SK-N-SH (cell line): ENCODE measurements at regions not wholly inside any gene's neighbourhood (a gene's known extent, or its start where the extent isn't known, plus 50 kb on each side); places are given as distances from the start of the nearest gene placed in this dataset.
"Not testable (repeated sequence)": the region's sequence is repeated elsewhere in the genome, so short reads cannot be mapped to it uniquely, and the experiment has no call there.

Experiments used
- EZH2phosphoT487 ChIP-seq: fragments of 200-600 bp; sonication (generic); IDR thresholded peaks from 2 replicates; pipeline ENCODE4 v1.6.1; 2017; ENCODE audit warnings: low read depth, mixed run types, mild to moderate bottlenecking, antibody characterized with exemption, moderate library complexity, borderline replicate concordance
- SIN3A ChIP-seq: IDR thresholded peaks from 2 replicates; pipeline ENCODE4 v1.6.1; 2012; ENCODE audit warnings: low read depth, mild to moderate bottlenecking, low read length, moderate library complexity, borderline replicate concordance
- SMC3 ChIP-seq: IDR thresholded peaks from 2 replicates; pipeline ENCODE4 v1.6.1; 2012; ENCODE audit warnings: low read depth, low read length, improper control_type of control experiment
- TCF12 ChIP-seq: IDR thresholded peaks from 2 replicates; pipeline ENCODE4 v1.4.0; 2012
- TF ChIP-seq, protein P1 (sequence below): fragments of 200-600 bp; sonication (generic); IDR thresholded peaks from 2 replicates; pipeline ENCODE4 v1.6.1; 2017; ENCODE audit warnings: antibody characterized with exemption, mild to moderate bottlenecking, moderate library complexity
- TF ChIP-seq, protein P2 (sequence below): fragments of 150-350 bp; IDR thresholded peaks from 2 replicates; pipeline ENCODE4 v1.6.1; 2016; ENCODE audit warnings: mild to moderate bottlenecking, low read depth, low read length
- TF ChIP-seq, protein P3 (sequence below): IDR thresholded peaks from 2 replicates; pipeline ENCODE4 v1.4.0; 2012; ENCODE audit warnings: low read depth, borderline replicate concordance

DNA sequence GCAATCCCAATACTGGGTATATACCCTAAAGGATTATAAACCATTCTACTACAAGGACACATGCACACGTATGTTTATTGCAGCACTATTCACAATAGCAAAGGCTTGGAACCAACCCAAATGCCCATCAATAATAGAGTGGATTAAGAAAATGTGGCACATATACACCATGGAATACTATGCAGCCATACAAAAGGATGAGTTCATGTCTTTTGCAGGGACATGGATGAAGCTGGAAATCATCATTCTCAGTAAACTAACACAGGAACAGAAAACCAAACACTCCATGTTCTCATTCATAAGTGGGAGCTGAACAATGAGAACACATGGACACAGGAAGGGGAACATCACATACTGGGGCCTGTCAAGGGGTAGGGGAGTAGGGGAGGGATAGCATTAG, 61.1 kb upstream of the DENND1B start:
- TF ChIP-seq TCF12, EZH2phosphoT487, SMC3, SIN3A: not testable (repeated sequence)
- TF ChIP-seq, protein P1, sequence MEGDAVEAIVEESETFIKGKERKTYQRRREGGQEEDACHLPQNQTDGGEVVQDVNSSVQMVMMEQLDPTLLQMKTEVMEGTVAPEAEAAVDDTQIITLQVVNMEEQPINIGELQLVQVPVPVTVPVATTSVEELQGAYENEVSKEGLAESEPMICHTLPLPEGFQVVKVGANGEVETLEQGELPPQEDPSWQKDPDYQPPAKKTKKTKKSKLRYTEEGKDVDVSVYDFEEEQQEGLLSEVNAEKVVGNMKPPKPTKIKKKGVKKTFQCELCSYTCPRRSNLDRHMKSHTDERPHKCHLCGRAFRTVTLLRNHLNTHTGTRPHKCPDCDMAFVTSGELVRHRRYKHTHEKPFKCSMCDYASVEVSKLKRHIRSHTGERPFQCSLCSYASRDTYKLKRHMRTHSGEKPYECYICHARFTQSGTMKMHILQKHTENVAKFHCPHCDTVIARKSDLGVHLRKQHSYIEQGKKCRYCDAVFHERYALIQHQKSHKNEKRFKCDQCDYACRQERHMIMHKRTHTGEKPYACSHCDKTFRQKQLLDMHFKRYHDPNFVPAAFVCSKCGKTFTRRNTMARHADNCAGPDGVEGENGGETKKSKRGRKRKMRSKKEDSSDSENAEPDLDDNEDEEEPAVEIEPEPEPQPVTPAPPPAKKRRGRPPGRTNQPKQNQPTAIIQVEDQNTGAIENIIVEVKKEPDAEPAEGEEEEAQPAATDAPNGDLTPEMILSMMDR: not testable (repeated sequence)
- TF ChIP-seq, protein P2, sequence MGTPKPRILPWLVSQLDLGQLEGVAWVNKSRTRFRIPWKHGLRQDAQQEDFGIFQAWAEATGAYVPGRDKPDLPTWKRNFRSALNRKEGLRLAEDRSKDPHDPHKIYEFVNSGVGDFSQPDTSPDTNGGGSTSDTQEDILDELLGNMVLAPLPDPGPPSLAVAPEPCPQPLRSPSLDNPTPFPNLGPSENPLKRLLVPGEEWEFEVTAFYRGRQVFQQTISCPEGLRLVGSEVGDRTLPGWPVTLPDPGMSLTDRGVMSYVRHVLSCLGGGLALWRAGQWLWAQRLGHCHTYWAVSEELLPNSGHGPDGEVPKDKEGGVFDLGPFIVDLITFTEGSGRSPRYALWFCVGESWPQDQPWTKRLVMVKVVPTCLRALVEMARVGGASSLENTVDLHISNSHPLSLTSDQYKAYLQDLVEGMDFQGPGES: not testable (repeated sequence)
- TF ChIP-seq, protein P3, sequence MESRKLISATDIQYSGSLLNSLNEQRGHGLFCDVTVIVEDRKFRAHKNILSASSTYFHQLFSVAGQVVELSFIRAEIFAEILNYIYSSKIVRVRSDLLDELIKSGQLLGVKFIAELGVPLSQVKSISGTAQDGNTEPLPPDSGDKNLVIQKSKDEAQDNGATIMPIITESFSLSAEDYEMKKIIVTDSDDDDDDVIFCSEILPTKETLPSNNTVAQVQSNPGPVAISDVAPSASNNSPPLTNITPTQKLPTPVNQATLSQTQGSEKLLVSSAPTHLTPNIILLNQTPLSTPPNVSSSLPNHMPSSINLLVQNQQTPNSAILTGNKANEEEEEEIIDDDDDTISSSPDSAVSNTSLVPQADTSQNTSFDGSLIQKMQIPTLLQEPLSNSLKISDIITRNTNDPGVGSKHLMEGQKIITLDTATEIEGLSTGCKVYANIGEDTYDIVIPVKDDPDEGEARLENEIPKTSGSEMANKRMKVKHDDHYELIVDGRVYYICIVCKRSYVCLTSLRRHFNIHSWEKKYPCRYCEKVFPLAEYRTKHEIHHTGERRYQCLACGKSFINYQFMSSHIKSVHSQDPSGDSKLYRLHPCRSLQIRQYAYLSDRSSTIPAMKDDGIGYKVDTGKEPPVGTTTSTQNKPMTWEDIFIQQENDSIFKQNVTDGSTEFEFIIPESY: not testable (repeated sequence)
